ENCODE measurements at regions not wholly inside any gene's neighbourhood (a gene's known extent, or its start where the extent isn't known, plus 50 kb on each side); places are given as distances from the start of the nearest gene placed in this dataset.

DNA sequence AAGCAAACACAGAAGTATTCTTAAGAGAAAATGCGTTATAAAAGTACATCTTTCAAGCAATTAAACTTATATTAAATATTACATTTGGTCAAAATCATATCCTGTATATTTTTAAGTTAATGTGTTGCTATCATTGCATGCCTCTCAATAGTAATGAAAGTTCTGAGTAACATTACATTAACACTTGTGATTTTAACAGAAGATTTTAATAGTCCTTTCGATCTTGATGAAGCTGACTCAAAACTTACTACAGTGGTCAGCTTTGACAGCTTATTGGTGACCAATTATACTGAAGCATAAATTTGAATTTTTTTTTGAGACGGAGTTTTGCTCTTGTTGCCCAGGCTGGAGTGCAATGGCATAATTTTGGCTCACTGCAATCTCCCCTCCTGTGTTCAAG, 303.3 kb downstream of the GALR1 start:
- TF ChIP-seq RARB (CRISPR knock-in tag; IDR thresholded peaks at IDR 0.05) (no peak), ZC3H10 (CRISPR knock-in tag; IDR thresholded peaks at IDR 0.05) (no peak), ESRRG (CRISPR knock-in tag; IDR thresholded peaks at IDR 0.05) (no peak), ISL1 (CRISPR knock-in tag; IDR thresholded peaks at IDR 0.05) (no peak), ZNF8 (CRISPR knock-in tag; IDR thresholded peaks at IDR 0.05) (no peak), ARNTL (CRISPR knock-in tag; IDR thresholded peaks at IDR 0.05; ENCODE audit: borderline replicate concordance, low read depth) (no peak), ZFP3 (CRISPR knock-in tag; IDR thresholded peaks at IDR 0.05) (no peak), ZNF565 (CRISPR knock-in tag; conservative IDR thresholded peaks at IDR 0.05; ENCODE audit: low read depth) (no peak), OSR1 (CRISPR knock-in tag; IDR thresholded peaks at IDR 0.05) (no peak), TOX (CRISPR knock-in tag; IDR thresholded peaks at IDR 0.05; ENCODE audit: borderline replicate concordance) (no peak)
- TF ChIP-seq, protein P1, sequence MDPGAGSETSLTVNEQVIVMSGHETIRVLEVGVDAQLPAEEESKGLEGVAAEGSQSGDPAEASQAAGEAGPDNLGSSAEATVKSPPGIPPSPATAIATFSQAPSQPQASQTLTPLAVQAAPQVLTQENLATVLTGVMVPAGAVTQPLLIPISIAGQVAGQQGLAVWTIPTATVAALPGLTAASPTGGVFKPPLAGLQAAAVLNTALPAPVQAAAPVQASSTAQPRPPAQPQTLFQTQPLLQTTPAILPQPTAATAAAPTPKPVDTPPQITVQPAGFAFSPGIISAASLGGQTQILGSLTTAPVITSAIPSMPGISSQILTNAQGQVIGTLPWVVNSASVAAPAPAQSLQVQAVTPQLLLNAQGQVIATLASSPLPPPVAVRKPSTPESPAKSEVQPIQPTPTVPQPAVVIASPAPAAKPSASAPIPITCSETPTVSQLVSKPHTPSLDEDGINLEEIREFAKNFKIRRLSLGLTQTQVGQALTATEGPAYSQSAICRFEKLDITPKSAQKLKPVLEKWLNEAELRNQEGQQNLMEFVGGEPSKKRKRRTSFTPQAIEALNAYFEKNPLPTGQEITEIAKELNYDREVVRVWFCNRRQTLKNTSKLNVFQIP (CRISPR knock-in tag; IDR thresholded peaks at IDR 0.05; ENCODE audit: borderline replicate concordance, low read depth) = no peak
- no peak for ATAC-seq

DNA sequence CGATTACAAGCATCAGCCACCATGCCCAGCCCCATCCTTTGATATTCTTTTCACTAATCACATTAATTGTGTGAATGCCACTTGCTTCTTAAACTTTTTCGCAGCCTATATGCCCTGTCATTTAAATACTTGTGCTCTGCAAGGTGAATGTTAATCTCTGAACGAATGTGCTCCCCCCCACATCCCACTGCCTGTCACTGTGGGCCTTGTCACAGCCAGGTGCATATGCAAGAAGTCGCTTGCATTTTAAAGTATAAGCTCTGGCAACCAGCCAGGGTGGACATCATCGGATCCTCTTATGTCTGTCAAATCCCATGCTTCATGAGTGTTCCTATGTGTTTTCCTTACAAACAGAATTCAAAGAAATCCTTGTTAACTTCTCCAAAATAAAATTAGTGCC, 304.4 kb downstream of the GALR1 start:
- TF ChIP-seq ZNF565 (CRISPR knock-in tag; conservative IDR thresholded peaks at IDR 0.05; ENCODE audit: low read depth) = no peak
- no peak for TF ChIP-seq ESRRG (CRISPR knock-in tag; IDR thresholded peaks at IDR 0.05)
- TF ChIP-seq CSDC2 (CRISPR knock-in tag; IDR thresholded peaks at IDR 0.05) = no peak
- TF ChIP-seq GLIS3 (CRISPR knock-in tag; IDR thresholded peaks at IDR 0.05) = no peak
- ATAC-seq = no peak

DNA sequence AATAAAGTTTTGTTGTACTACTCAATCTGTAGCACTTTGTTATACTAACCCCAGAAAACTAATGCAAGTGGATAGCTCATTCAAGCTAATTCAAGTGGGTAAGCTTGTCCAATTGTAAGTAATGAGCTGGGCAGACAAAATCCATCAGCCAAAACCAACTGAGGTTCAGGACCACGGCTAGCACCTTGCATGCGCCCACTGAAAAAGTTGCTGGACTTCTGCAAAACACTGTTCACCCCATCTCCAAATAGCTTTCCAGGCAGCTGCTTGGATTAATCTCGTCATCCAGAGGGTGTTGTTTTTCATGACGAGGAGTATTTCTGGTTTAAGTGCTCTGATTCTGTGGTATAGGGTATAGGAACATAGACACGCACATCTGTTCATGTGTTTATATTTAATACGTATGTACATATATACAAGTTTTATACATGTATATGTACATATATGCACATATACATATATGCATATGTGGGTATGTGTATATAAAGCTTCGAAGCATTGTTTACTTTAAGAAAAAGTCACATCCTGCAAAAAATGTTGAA, 307.5 kb downstream of the GALR1 start:
- ATAC-seq = no peak
- TF ChIP-seq, protein P2, sequence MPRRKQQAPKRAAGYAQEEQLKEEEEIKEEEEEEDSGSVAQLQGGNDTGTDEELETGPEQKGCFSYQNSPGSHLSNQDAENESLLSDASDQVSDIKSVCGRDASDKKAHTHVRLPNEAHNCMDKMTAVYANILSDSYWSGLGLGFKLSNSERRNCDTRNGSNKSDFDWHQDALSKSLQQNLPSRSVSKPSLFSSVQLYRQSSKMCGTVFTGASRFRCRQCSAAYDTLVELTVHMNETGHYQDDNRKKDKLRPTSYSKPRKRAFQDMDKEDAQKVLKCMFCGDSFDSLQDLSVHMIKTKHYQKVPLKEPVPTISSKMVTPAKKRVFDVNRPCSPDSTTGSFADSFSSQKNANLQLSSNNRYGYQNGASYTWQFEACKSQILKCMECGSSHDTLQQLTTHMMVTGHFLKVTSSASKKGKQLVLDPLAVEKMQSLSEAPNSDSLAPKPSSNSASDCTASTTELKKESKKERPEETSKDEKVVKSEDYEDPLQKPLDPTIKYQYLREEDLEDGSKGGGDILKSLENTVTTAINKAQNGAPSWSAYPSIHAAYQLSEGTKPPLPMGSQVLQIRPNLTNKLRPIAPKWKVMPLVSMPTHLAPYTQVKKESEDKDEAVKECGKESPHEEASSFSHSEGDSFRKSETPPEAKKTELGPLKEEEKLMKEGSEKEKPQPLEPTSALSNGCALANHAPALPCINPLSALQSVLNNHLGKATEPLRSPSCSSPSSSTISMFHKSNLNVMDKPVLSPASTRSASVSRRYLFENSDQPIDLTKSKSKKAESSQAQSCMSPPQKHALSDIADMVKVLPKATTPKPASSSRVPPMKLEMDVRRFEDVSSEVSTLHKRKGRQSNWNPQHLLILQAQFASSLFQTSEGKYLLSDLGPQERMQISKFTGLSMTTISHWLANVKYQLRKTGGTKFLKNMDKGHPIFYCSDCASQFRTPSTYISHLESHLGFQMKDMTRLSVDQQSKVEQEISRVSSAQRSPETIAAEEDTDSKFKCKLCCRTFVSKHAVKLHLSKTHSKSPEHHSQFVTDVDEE (CRISPR knock-in tag; IDR thresholded peaks at IDR 0.05) = no peak
- TF ChIP-seq SNAI2 (CRISPR knock-in tag; IDR thresholded peaks at IDR 0.05) (no peak), ZC3H10 (CRISPR knock-in tag; IDR thresholded peaks at IDR 0.05) (no peak), ZNF70 (CRISPR knock-in tag; IDR thresholded peaks at IDR 0.05) (no peak), ARNTL (CRISPR knock-in tag; IDR thresholded peaks at IDR 0.05; ENCODE audit: borderline replicate concordance, low read depth) (no peak), ZNF8 (CRISPR knock-in tag; IDR thresholded peaks at IDR 0.05) (no peak), RARB (CRISPR knock-in tag; IDR thresholded peaks at IDR 0.05) (no peak), TCF4 (CRISPR knock-in tag; IDR thresholded peaks at IDR 0.05; ENCODE audit: borderline replicate concordance) (no peak), PPARA (CRISPR knock-in tag; IDR thresholded peaks at IDR 0.05; ENCODE audit: borderline replicate concordance) (no peak), GLIS3 (CRISPR knock-in tag; IDR thresholded peaks at IDR 0.05) (no peak), BACH2 (CRISPR knock-in tag; IDR thresholded peaks at IDR 0.05; ENCODE audit: borderline replicate concordance) (no peak), ZFP3 (CRISPR knock-in tag; IDR thresholded peaks at IDR 0.05) (no peak), ZFP30 (CRISPR knock-in tag; IDR thresholded peaks at IDR 0.05) (no peak), TOX (CRISPR knock-in tag; IDR thresholded peaks at IDR 0.05; ENCODE audit: borderline replicate concordance) (no peak)
- TF ChIP-seq, protein P3, sequence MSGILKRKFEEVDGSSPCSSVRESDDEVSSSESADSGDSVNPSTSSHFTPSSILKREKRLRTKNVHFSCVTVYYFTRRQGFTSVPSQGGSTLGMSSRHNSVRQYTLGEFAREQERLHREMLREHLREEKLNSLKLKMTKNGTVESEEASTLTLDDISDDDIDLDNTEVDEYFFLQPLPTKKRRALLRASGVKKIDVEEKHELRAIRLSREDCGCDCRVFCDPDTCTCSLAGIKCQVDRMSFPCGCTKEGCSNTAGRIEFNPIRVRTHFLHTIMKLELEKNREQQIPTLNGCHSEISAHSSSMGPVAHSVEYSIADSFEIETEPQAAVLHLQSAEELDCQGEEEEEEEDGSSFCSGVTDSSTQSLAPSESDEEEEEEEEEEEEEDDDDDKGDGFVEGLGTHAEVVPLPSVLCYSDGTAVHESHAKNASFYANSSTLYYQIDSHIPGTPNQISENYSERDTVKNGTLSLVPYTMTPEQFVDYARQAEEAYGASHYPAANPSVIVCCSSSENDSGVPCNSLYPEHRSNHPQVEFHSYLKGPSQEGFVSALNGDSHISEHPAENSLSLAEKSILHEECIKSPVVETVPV (CRISPR knock-in tag; IDR thresholded peaks at IDR 0.05) = no peak
- TF ChIP-seq, protein P4, sequence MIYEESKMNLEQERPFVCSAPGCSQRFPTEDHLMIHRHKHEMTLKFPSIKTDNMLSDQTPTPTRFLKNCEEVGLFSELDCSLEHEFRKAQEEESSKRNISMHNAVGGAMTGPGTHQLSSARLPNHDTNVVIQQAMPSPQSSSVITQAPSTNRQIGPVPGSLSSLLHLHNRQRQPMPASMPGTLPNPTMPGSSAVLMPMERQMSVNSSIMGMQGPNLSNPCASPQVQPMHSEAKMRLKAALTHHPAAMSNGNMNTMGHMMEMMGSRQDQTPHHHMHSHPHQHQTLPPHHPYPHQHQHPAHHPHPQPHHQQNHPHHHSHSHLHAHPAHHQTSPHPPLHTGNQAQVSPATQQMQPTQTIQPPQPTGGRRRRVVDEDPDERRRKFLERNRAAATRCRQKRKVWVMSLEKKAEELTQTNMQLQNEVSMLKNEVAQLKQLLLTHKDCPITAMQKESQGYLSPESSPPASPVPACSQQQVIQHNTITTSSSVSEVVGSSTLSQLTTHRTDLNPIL (CRISPR knock-in tag; IDR thresholded peaks at IDR 0.05; ENCODE audit: low read depth) = no peak
- TF ChIP-seq, protein P5, sequence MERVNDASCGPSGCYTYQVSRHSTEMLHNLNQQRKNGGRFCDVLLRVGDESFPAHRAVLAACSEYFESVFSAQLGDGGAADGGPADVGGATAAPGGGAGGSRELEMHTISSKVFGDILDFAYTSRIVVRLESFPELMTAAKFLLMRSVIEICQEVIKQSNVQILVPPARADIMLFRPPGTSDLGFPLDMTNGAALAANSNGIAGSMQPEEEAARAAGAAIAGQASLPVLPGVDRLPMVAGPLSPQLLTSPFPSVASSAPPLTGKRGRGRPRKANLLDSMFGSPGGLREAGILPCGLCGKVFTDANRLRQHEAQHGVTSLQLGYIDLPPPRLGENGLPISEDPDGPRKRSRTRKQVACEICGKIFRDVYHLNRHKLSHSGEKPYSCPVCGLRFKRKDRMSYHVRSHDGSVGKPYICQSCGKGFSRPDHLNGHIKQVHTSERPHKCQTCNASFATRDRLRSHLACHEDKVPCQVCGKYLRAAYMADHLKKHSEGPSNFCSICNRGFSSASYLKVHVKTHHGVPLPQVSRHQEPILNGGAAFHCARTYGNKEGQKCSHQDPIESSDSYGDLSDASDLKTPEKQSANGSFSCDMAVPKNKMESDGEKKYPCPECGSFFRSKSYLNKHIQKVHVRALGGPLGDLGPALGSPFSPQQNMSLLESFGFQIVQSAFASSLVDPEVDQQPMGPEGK (CRISPR knock-in tag; IDR thresholded peaks at IDR 0.05; ENCODE audit: borderline replicate concordance) = no peak
- TF ChIP-seq, protein P1 (CRISPR knock-in tag; IDR thresholded peaks at IDR 0.05; ENCODE audit: borderline replicate concordance, low read depth) = no peak
